ENCODE measurements at regions not wholly inside any gene's neighbourhood (a gene's known extent, or its start where the extent isn't known, plus 50 kb on each side); places are given as distances from the start of the nearest gene placed in this dataset.

GRCh38 chr1:234748713-234749112, 138.7 kb upstream of the IRF2BP2 start:
- TF ChIP-seq CTCF (IDR thresholded peaks at IDR 0.05) (no peak), POLR2A (IDR thresholded peaks at IDR 0.05) (no peak), EP300 (IDR thresholded peaks at IDR 0.05; ENCODE audit: low read depth) (no peak), POLR2AphosphoS5 (IDR thresholded peaks at IDR 0.05) (no peak)

Measured in transverse colon (tissue), 4 donors.